WTC11 (cell line): ENCODE measurements at regions not wholly inside any gene's neighbourhood (a gene's known extent, or its start where the extent isn't known, plus 50 kb on each side); places are given as distances from the start of the nearest gene placed in this dataset.

Experiments
- ATAC-seq: fragments of 200-7000 bp; cut with Tn5 transposase; 2 replicates; pipeline ENCODE4 v1.10.0; 2021; ENCODE audit warnings: mild to moderate bottlenecking, moderate library complexity
- CTCF ChIA-PET: fragments of 300-600 bp; sonication (Branson Sonifier 250); formaldehyde crosslinking; loops from one replicate; lab custom pipeline; 2021; ENCODE audit warnings: antibody characterized with exemption; lab: Charles Lee
- POLR2A ChIA-PET: fragments of 350-600 bp; sonication (Branson Sonifier 250); formaldehyde crosslinking; loops from one replicate; lab custom pipeline; 2021; ENCODE audit warnings: antibody characterized with exemption; lab: Charles Lee
- DNase-seq: peaks from one replicate; pipeline ENCODE4 v3.0.0; 2021; ENCODE audit warnings: low spot score
- H3K27ac Mint-ChIP-seq: 2 replicates; pipeline ENCODE4 v1.8.0; 2021; ENCODE audit warnings: mixed read lengths
- H3K27me3 Mint-ChIP-seq: 2 replicates; pipeline ENCODE4 v1.8.0; 2021; ENCODE audit warnings: low read depth, mild to moderate bottlenecking, moderate library complexity, mixed read lengths
- H3K36me3 Mint-ChIP-seq: 2 replicates; pipeline ENCODE4 v1.8.0; 2021; ENCODE audit warnings: mixed read lengths
- H3K4me1 Mint-ChIP-seq: 2 replicates; pipeline ENCODE4 v1.8.0; 2022; ENCODE audit warnings: mixed read lengths
- H3K4me3 Mint-ChIP-seq: 2 replicates; pipeline ENCODE4 v1.8.0; 2021; ENCODE audit warnings: mild to moderate bottlenecking, moderate library complexity, mixed read lengths
- H3K9me3 Mint-ChIP-seq: 2 replicates; pipeline ENCODE4 v1.8.0; 2021; ENCODE audit warnings: mixed read lengths
- ARID4B ChIP-seq: sonication (generic); formaldehyde crosslinking; IDR thresholded peaks from 2 replicates; pipeline ENCODE4 v1.8.0; 2023; ENCODE audit warnings: missing genetic modification reagents, mild to moderate bottlenecking, borderline replicate concordance
- ATF1 ChIP-seq: sonication (generic); formaldehyde crosslinking; IDR thresholded peaks from 2 replicates; pipeline ENCODE4 v1.8.1; 2023; ENCODE audit warnings: mild to moderate bottlenecking, moderate library complexity, missing genetic modification reagents
- ATF2 ChIP-seq: sonication (generic); formaldehyde crosslinking; IDR thresholded peaks from 2 replicates; pipeline ENCODE4 v1.8.1; 2022; ENCODE audit warnings: low read depth, missing genetic modification reagents, borderline replicate concordance
- CBFB ChIP-seq: sonication (generic); formaldehyde crosslinking; IDR thresholded peaks from 2 replicates; pipeline ENCODE4 v1.8.1; 2022; ENCODE audit warnings: mild to moderate bottlenecking, low read depth, missing genetic modification reagents
- CREB1 ChIP-seq: sonication (generic); formaldehyde crosslinking; IDR thresholded peaks from 2 replicates; pipeline ENCODE4 v1.8.0; 2023; ENCODE audit warnings: mild to moderate bottlenecking, missing genetic modification reagents
- E2F4 ChIP-seq: sonication (generic); formaldehyde crosslinking; IDR thresholded peaks from 2 replicates; pipeline ENCODE4 v1.8.1; 2022; ENCODE audit warnings: low read depth, mild to moderate bottlenecking, moderate library complexity, missing genetic modification reagents, borderline replicate concordance
- ETV6 ChIP-seq: sonication (generic); formaldehyde crosslinking; IDR thresholded peaks from 2 replicates; pipeline ENCODE4 v1.8.1; 2022; ENCODE audit warnings: mild to moderate bottlenecking, missing genetic modification reagents
- GTF2I ChIP-seq: fragments of 250-450 bp; sonication (Bioruptor Pico); conservative IDR thresholded peaks from 2 replicates; pipeline ENCODE4 v1.4.0; 2021; ENCODE audit warnings: mild to moderate bottlenecking
- IRF2 ChIP-seq: sonication (generic); formaldehyde crosslinking; IDR thresholded peaks from 2 replicates; pipeline ENCODE4 v1.8.0; 2022; ENCODE audit warnings: low read depth, missing genetic modification reagents, borderline replicate concordance
- MXD4 ChIP-seq: fragments of 250-450 bp; sonication (Bioruptor Pico); IDR thresholded peaks from 2 replicates; pipeline ENCODE4 v1.8.0; 2021; ENCODE audit warnings: mild to moderate bottlenecking, moderate library complexity, borderline replicate concordance
- USF2 ChIP-seq: sonication (generic); formaldehyde crosslinking; IDR thresholded peaks from 2 replicates; pipeline ENCODE4 v1.8.1; 2023; ENCODE audit warnings: mild to moderate bottlenecking, missing genetic modification reagents, moderate library complexity
- ZMAT4 ChIP-seq: fragments of 250-450 bp; sonication (Bioruptor Pico); IDR thresholded peaks from 2 replicates; pipeline ENCODE4 v1.9.0; 2021; ENCODE audit warnings: mild to moderate bottlenecking
- ZNF121 ChIP-seq: sonication (generic); formaldehyde crosslinking; IDR thresholded peaks from 2 replicates; pipeline ENCODE4 v1.8.0; 2023; ENCODE audit warnings: missing genetic modification reagents
- ZNF138 ChIP-seq: sonication (generic); formaldehyde crosslinking; conservative IDR thresholded peaks from 2 replicates; pipeline ENCODE4 v1.8.1; 2022; ENCODE audit warnings: mild to moderate bottlenecking, moderate library complexity, missing genetic modification reagents
- ZNF416 ChIP-seq: fragments of 250-450 bp; sonication (Bioruptor Pico); IDR thresholded peaks from 2 replicates; pipeline ENCODE4 v1.9.0; 2021; ENCODE audit warnings: mild to moderate bottlenecking, inconsistent platforms
- ZSCAN18 ChIP-seq: fragments of 250-450 bp; sonication (Bioruptor Pico); IDR thresholded peaks from 2 replicates; pipeline ENCODE4 v2.1.2; 2022; ENCODE audit warnings: mild to moderate bottlenecking, moderate library complexity

- TF ChIP-seq E2F4 (CRISPR knock-in tag), result no peak
- TF ChIP-seq, all 79 proteins: peak for 0
Observed at GRCh38 chr5:114204923-114205322, 156.9 kb upstream of the KCNN2 start (continued).

- no peak for TF ChIP-seq ZMAT4 (CRISPR knock-in tag)
- no peak for TF ChIP-seq ZNF121 (CRISPR knock-in tag)
- TF ChIP-seq ATF2 (CRISPR knock-in tag), result no peak
- TF ChIP-seq MXD4 (CRISPR knock-in tag), result no peak
- no peak for TF ChIP-seq USF2
- TF ChIP-seq ZNF138, result no peak
- no peak for TF ChIP-seq CREB1 (CRISPR knock-in tag)
- no peak for TF ChIP-seq ZSCAN18 (CRISPR knock-in tag)
- no peak for TF ChIP-seq ZNF416
- no peak for TF ChIP-seq IRF2
- TF ChIP-seq ATF1 (CRISPR knock-in tag), result no peak
- TF ChIP-seq ARID4B (CRISPR knock-in tag), result no peak
- no peak for TF ChIP-seq GTF2I (CRISPR knock-in tag)
- TF ChIP-seq ETV6 (CRISPR knock-in tag), result no peak
- no peak for TF ChIP-seq CBFB (CRISPR knock-in tag)
- ATAC-seq (no peak), DNase-seq (no peak)
- CTCF ChIA-PET, result no interaction called here
- no peaks in the 10 kb centered on the region for H3K9me3 Mint-ChIP-seq
- POLR2A ChIA-PET, result no interaction called here
- no peaks in the 10 kb centered on the region for H3K27me3 Mint-ChIP-seq
- no peaks in the 10 kb centered on the region for H3K36me3 Mint-ChIP-seq
- no peak overlapping the region for H3K27ac Mint-ChIP-seq
- H3K4me1 Mint-ChIP-seq, result no peaks in the 10 kb centered on the region
- H3K4me3 Mint-ChIP-seq, result no peak overlapping the region
Observed at GRCh38 chr5:114206640-114207039, 155.2 kb upstream of the KCNN2 start.
